Hippocampal formation (tissue), 2 donors: ENCODE measurements at regions not wholly inside any gene's neighbourhood (a gene's known extent, or its start where the extent isn't known, plus 50 kb on each side); places are given as distances from the start of the nearest gene placed in this dataset.

Experiments
- DNase-seq, 2 donors: peaks; one replicate each; lab custom pipeline; 2025; lab: John Stamatoyannopoulos, UW

DNA sequence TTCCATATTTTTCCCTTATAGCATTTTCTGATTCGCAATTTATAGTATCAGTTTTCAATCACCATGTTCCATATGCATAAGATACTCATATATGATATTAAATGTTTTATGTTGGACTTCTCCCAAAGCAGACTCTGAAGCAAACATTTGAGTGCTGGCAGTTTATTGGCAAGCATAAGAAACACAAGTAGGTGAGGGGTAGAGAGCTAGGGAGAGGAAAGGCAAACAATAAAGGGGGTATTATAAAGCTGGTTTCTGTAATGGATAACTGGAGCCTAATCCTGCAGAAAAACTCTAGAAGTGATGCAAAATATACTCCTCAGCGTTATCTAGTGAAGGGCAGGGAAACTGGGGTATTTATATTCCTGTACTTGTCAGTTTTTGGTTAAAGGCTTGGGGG, 491.5 kb upstream of the TGFBR2 start:
- no peak for DNase-seq

- DNase-seq: no peak
These were observed 484.0 kb upstream of the TGFBR2 start for GRCh38 chr3:30122359-30122758.

GRCh38 chr3:30123224-30123623, 483.2 kb upstream of the TGFBR2 start:
- DNase-seq: no peak

- DNase-seq: no peak
These were observed 482.6 kb upstream of the TGFBR2 start for GRCh38 chr3:30123755-30124154.

DNA sequence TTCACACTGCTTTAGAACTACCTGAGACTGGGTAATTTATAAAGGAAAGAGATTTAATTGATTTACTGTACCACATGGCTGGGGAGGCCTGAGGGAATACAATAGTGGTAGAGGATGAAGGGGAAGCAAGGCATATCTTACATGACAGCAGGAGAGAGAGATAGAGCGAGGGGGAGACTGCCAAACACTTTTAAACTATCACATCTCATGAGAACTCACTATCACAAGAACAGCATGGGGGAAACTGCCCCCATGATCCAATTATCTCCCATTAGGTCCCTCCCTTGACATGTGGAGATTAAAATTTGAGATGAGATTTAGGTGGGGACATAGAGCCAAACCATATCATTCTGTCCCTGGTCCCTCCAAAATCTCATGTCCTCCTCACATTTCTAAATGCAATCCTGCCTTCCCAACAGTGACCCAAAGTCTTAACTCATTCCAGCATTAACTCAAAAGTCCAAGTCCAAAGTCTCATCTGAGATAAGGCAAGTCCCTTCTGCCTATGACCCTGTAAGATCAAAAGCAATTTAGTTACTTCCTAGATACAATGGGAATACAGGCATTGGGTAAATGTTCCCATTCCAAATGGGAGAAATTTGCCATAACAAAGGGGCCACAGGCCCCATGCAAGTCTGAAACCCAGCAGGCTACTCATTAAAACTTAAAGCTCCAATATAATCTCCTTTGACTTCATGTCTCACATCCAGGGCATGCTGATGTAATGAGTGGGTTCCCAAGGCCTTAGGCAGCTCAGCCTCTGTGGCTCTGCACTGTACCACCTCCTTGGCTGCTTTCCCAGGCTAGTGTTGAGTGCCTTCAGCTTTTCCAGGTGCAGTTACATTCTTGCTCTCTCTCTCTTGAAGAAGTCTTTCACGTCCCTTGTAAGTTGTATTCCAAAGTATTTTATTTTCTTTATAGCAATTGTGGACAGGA, 481.7 kb upstream of the TGFBR2 start:
- no peak for DNase-seq

GRCh38 chr3:30129765-30130164, 476.6 kb upstream of the TGFBR2 start:
- DNase-seq: no peak

GRCh38 chr3:30130391-30130790, 476.0 kb upstream of the TGFBR2 start:
- DNase-seq: no peak

- no peak for DNase-seq
These were observed 475.2 kb upstream of the TGFBR2 start for GRCh38 chr3:30131191-30131590.

DNA sequence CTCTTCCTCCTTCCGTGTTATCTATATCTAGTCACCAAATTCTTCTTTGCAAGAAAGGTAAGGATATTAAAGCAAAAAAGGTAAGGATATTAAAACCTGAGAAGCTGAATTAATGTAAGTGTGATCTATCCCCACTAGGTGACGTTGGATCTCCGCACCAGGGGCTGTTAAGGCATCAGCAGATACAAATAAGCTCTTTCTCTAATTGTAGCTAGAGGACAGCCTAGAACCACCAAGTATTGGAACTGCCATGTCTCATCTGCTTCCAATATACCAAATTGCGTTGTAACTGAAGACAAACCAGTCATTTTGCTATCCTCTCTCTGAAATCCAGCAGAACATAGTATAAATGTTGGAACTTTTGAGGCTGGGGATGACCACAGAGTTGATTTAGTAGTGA, 471.2 kb upstream of the TGFBR2 start:
- DNase-seq: no peak

DNA sequence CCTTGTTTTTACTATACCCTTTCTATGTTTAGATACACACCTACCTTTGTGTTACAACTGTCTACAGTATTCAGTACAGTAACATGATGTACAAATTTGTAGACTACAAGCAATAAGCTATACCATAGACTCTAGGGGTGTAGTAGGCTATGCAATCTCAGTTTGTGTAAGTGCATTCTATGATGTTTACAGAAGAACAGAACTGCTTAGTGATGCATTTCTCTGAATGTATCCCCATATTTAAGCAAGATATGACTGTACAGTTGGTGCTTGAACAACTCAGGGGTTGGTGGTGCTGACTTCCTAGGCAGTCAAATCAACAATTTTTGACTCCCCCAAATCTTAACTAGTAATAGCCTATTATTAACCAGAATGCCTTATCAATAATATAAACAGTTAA, 467.1 kb upstream of the TGFBR2 start:
- DNase-seq: no peak

- DNase-seq: no peak
These were observed 465.9 kb upstream of the TGFBR2 start for GRCh38 chr3:30140356-30141075.

DNA sequence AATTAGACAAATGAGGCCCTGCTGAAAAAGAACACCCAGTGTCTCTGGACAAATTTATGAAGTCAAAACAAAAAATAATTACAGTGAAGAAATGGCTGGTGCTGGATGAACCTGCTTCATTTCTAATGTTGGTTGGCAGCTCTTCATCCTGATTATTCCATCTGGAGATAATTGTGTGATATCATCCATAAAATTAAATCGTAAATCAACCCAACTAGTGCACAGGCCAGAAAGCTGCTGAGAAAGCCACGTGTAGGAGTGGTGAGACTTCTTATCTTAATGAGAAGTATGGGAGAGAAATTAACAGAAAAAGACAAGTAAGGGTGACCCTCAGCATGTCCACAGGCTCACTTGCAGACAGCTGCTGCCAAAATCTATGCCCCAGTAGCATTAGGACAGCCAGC, 465.2 kb upstream of the TGFBR2 start:
- DNase-seq: no peak

GRCh38 chr3:30141927-30142326, 464.5 kb upstream of the TGFBR2 start:
- no peak for DNase-seq

DNA sequence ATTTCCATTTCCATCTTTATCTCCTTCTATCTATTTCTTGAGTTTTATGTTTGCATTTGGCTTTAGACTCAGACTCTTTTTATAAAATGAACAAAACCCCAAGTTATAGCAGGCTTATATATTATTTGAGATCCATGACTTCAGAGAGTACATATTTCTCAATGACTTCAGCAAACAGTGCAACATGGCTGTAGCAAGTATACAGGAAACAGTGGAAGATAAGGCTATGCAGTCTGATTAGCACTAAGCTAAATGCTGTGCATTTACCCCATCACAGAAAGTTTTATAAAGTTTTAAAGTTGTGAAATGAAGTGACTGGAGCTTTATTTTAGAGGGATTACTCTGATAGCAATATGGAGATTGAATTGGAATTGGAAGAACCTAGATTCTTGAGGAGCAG, 463.5 kb upstream of the TGFBR2 start:
- DNase-seq: no peak

GRCh38 chr3:30145281-30145680, 461.1 kb upstream of the TGFBR2 start:
- DNase-seq: no peak

- DNase-seq: no peak
These were observed 459.4 kb upstream of the TGFBR2 start for GRCh38 chr3:30146978-30147377.

DNA sequence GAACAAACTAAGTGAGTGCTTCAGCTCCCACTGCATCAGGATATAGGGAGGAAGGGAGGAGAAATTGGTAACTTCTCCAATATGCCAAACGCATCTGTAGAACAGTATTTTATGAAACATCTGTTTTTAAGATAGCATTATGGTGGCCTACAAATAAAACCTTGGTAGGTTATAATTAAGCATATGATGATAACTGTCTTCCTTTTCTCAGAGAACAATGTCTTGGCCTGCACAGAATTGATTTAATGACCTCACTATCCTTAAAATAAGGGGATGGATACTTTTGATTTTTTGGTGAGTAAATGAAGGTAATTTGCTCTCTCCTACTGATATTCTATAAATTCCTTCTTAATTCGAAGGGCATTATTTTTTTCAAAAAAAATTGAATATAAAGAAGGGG, 451.5 kb upstream of the TGFBR2 start:
- no peak for DNase-seq

GRCh38 chr3:30155755-30156154, 450.6 kb upstream of the TGFBR2 start:
- DNase-seq: no peak

DNA sequence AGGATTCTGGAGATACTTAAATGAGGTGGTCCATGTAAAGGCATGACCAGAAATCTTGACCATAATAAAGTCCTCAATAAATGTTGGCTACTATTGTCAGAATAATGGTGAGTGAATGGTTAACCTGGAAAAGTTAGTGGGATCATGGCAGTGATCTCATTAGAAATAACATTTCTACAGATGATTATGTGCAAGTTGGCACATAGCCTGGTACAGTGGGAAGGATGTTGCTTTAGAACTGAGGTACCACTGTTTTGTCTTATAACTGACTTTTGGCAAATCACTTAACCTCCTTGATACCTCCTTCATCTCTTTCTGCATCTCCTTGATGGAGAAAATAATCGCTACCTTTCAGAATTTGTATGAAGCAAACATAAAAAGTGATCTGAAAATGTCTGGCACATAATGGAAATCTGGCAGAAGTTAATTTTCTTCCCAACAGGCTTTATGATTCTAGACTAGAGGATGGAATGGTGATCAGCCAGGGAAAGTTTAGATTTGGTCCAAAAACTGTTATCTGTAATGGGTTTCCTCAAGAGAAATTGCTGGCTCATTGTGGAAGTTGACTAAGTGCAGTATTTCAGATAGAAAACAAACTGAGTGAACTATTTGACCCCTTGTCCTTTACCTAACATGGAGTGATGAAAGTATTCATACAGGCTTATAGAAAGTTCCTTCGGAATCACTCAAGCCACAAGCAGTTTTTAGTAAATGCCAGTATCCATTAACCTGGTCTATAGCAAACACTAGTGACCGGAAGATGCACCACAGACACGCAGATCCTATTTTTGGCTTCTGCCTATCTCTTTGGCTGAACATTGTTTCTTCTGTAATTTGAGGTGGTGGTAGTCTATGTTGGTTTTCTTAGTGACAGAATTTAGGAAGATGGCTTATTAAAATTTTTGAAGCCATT, 449.6 kb upstream of the TGFBR2 start:
- DNase-seq: no peak

DNA sequence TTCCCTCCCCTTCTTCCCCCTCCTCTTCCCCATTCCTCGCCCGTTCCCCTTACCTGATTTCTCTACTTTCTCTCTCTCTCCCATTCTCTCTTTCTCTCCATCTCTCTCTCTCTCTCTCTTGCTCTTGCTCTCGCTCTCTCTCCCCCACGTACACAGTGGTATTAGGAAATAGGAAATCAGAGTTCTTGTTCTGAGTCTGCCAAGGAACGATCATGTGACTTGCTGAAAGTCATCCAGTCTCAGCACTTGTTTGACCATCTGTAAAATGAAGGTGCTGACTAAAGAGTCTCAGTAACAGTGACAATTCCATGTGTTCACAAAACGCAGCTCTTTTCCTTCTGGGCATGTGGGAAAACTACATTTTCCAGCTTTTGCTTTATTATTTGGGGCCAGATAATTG, 445.0 kb upstream of the TGFBR2 start:
- no peak for DNase-seq

DNA sequence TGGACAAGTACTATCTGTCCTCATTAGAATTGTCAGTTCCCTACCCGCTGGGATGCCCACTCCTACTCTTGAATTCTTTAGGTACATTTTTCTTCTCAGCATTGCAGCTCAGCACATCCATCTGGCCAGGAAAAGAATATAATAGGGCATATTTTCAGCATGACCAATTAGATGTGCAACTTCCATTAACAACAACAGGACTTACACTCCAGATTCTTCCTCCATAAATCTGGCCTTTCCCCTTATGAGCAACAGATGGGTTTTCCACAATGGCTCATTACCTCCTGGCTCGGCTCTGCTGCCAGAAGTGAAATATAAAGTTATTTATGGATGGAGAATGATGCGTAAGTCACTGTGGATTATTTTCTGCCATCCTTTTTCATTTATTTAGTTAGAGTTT, 443.8 kb upstream of the TGFBR2 start:
- no peak for DNase-seq

DNA sequence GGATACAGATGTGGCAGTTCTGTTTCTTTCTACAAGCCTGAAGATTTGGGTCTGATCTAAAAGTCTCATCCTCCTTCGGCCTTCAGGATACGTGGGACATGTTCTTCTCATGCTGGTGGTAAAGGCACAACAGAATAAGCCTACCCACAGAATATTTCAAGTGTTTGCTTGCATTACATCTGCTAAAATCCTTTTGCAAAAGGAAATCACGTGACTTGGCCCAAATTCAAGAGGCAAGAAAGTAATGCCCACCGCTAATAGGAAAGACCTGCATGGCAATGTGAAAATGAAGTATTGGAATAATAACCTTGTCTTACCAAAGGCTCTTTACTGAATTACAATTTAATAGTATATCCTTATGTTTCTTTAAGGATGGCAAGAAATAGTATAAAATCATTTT, 439.9 kb upstream of the TGFBR2 start:
- DNase-seq: no peak
